Adrenal gland (tissue), 9 donors: ENCODE measurements at regions not wholly inside any gene's neighbourhood (a gene's known extent, or its start where the extent isn't known, plus 50 kb on each side); places are given as distances from the start of the nearest gene placed in this dataset.

Experiments
- DNase-seq, 7 donors: peaks; one replicate each; pipeline ENCODE4 v3.0.0-alpha.2; 2019 to 2020
- H3K27ac ChIP-seq, 5 donors: fragments of 200-600 bp; sonication (generic) in 4 of 5; 1 replicate in 3 of 5; 2 replicates in 2 of 5; pipeline versions ENCODE4 v1.5.1 to v1.8.0; 2016 to 2020; ENCODE audit warnings: mild to moderate bottlenecking in 1 of 5
- H3K27me3 ChIP-seq: fragments of 200-600 bp; 2 replicates; pipeline ENCODE4 v1.8.0; 2021
- H3K36me3 ChIP-seq, 2 donors: fragments of 200-600 bp; replicated peaks in 1 of 2; 1 replicate in 1 of 2; 2 replicates in 1 of 2; pipeline versions ENCODE4 v1.5.1 to v1.8.0; 2018 to 2022
- H3K4me1 ChIP-seq, 2 donors: fragments of 200-600 bp; replicated peaks in 1 of 2; 1 replicate in 1 of 2; 2 replicates in 1 of 2; pipeline versions ENCODE4 v1.5.1 to v1.8.0; 2018 to 2021
- H3K4me3 ChIP-seq, 4 donors: fragments of 200-600 bp; sonication (generic) in 3 of 4; one replicate each; pipeline ENCODE4 v1.5.1; 2016 to 2018
- H3K9me3 ChIP-seq, 3 donors: fragments of 200-600 bp; sonication (generic) in 1 of 3; replicated peaks in 1 of 3; 1 replicate in 2 of 3; 2 replicates in 1 of 3; pipeline versions ENCODE4 v1.5.1 to v1.8.0; 2016 to 2021
- POLR2A ChIP-seq, 2 donors: fragments of 450-650 bp; IDR thresholded peaks; one replicate each; pipeline ENCODE4 v1.6.1; 2017; ENCODE audit warnings: antibody characterized with exemption in 2 of 2, mild to moderate bottlenecking in 2 of 2, moderate library complexity in 1 of 2
- WGBS, 4 donors: extraction: QIAGEN DNeasy Blood & Tissue Kit in 2 of 4; methylation state at CpG; one replicate each; pipeline versions ENCODE4 v1.1.5 to v1.1.7; 2013 to 2017; 5-methylcytosine and 5-hydroxymethylcytosine counted together
- intact Hi-C, 2 donors: fragments of 100-400 bp; cut with DNase I; formaldehyde crosslinking; loops; one replicate each; pipeline versions ENCODE4 v1.14.1 to v1.15.0; 2022 to 2023
- TF ChIP-seq, protein P1 (sequence below), 6 experiments: fragments of 450-650 bp in 4 of 6; fragments of 200-600 bp in 2 of 6; sonication (generic) in 1 of 6; IDR thresholded peaks; 1 replicate in 5 of 6; 2 replicates in 1 of 6; pipeline versions ENCODE4 v1.5.1 to v1.8.0; 2016 to 2021; ENCODE audit warnings: antibody characterized with exemption in 6 of 6, mild to moderate bottlenecking in 2 of 6, moderate library complexity in 1 of 6
- donor health status: healthy with polysubstance abuse.
- donor health status: Bipolar disorder and iron deficiency.
- donor health status: DM: yes; HTN: yes; CAD: no.
- donor health status: DM: no; HTN: no; CAD: no.
- donor health status: DM: no; HTN: no; CAD: no.

DNA sequence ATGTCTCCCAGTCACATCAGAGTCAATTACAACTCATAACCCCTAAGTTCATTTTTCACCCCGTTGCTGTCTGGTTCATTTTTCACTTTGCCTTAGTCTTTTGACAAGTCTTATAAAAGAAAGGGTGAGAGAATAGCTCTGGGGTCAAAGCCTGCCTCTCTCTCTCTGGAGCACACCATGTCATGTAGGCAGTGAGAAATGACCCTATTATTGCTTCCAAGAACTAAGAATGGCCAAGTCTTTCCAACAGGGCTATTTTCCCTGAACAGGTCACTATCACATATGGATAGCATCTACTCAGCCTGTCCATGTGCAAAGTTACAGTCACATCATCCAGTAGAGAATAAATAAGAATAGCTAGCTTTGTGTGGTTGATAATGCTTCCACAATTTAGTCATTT lies 655.5 kb upstream of the LRRC4C start:
- TF ChIP-seq, protein P1, sequence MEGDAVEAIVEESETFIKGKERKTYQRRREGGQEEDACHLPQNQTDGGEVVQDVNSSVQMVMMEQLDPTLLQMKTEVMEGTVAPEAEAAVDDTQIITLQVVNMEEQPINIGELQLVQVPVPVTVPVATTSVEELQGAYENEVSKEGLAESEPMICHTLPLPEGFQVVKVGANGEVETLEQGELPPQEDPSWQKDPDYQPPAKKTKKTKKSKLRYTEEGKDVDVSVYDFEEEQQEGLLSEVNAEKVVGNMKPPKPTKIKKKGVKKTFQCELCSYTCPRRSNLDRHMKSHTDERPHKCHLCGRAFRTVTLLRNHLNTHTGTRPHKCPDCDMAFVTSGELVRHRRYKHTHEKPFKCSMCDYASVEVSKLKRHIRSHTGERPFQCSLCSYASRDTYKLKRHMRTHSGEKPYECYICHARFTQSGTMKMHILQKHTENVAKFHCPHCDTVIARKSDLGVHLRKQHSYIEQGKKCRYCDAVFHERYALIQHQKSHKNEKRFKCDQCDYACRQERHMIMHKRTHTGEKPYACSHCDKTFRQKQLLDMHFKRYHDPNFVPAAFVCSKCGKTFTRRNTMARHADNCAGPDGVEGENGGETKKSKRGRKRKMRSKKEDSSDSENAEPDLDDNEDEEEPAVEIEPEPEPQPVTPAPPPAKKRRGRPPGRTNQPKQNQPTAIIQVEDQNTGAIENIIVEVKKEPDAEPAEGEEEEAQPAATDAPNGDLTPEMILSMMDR (IDR thresholded peaks at IDR 0.05): no peak
- no peak for TF ChIP-seq POLR2A (IDR thresholded peaks at IDR 0.05)
- no peak overlapping the region for H3K4me3 ChIP-seq
- no peaks in the 10 kb centered on the region for H3K4me1 ChIP-seq
- no peaks in the 10 kb centered on the region for H3K9me3 ChIP-seq
- 27 to 39% (median 33%) methylated on average over 1 of the region's 1 CpG for WGBS, 4 donors
- H3K27me3 ChIP-seq: no peaks in the 10 kb centered on the region
- no peaks in the 10 kb centered on the region for H3K36me3 ChIP-seq
- intact Hi-C loops: no loop called here
- no peak for DNase-seq
- no peak overlapping the region for H3K27ac ChIP-seq

DNA sequence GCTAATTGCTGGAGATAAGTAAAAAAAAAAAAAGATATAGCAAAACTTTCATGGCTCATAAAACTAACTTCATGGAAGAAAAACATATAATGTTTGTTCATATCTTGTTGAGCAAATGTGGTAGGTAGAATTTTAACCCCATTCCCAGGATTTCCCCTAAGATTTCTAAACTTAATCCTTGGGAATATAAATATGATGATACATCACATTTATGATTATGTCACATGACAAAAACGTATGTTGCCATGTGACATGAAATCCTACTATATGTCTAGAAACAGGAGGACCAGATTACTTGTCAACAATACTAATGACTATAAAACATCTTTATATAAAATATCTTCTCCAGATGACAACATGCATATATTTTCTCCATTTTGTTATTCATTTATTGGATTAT lies 679.0 kb upstream of the LRRC4C start:
- Histone ChIP-seq H3K4me3 (no peak overlapping the region), H3K36me3 (no peaks in the 10 kb centered on the region), H3K9me3 (no peaks in the 10 kb centered on the region), H3K27me3 (no peaks in the 10 kb centered on the region), H3K4me1 (no peaks in the 10 kb centered on the region), H3K27ac (no peak overlapping the region)
- WGBS, 4 donors: 58 to 70% (median 64%) methylated on average over 1 of the region's 1 CpG
- intact Hi-C loops: no loop called here
- TF ChIP-seq, protein P1 (IDR thresholded peaks at IDR 0.05): no peak
- no peak for TF ChIP-seq POLR2A (IDR thresholded peaks at IDR 0.05)
- no peak for DNase-seq

DNA sequence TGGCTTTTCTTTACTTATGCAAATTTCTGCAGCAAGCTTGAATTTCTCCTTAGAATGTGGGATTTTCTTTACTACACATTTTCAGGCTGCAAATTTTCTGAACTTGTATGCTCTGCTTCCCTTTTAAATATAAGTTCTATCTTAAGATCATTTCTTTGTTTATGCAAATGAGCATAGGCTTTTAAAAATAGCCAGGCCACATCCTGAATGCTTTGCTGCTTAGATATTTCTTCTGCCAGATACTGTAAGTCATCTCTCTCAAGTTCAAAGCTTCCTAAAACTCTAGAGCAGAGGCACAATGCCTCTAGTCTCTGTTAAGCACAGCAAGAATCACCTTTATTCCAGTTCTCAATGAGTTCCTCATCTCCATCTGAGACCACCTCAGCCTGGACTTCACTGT lies 685.9 kb upstream of the LRRC4C start:
- H3K4me1 ChIP-seq: no peaks in the 10 kb centered on the region
- intact Hi-C loops: no loop called here
- no peak for TF ChIP-seq POLR2A (IDR thresholded peaks at IDR 0.05)
- TF ChIP-seq, protein P1 (IDR thresholded peaks at IDR 0.05): no peak
- H3K27me3 ChIP-seq: no peaks in the 10 kb centered on the region
- no peaks in the 10 kb centered on the region for H3K9me3 ChIP-seq
- H3K27ac ChIP-seq: no peak overlapping the region
- DNase-seq: no peak
- no peak overlapping the region for H3K4me3 ChIP-seq
- no peaks in the 10 kb centered on the region for H3K36me3 ChIP-seq

DNA sequence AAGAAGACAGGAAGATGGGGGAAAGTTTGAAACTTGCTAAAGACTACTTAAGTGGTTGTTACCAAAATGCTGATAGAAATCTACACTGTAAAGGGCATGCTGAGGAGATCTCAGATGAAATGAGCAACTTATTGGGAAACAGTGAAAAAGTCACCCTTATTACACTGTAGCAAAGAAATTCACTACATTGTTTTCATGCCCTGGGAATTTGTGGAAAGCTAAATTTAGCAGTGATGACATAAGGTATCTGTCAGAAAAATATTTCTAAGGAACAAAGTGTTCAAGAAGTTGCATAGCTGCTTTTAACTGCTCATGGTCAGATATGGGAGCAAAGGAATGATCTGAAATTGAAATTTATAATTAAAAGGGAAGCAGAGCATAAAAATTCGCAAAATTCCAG lies 702.4 kb upstream of the LRRC4C start:
- Histone ChIP-seq H3K27me3 (no peaks in the 10 kb centered on the region), H3K4me1 (no peaks in the 10 kb centered on the region), H3K36me3 (no peaks in the 10 kb centered on the region), H3K27ac (no peak overlapping the region), H3K4me3 (no peak overlapping the region), H3K9me3 (no peaks in the 10 kb centered on the region)
- intact Hi-C loops: no loop called here
- TF ChIP-seq, protein P1 (IDR thresholded peaks at IDR 0.05): no peak
- TF ChIP-seq POLR2A (IDR thresholded peaks at IDR 0.05): no peak
- DNase-seq: no peak
- WGBS, 4 donors: 74 to 95% (median 78%) methylated on average over 1 of the region's 1 CpG
